ENCODE measurements at regions not wholly inside any gene's neighbourhood (a gene's known extent, or its start where the extent isn't known, plus 50 kb on each side); places are given as distances from the start of the nearest gene placed in this dataset.

- H3K27me3 ChIP-seq: no peaks in the 10 kb centered on the region
- no peak overlapping the region for H3K4me3 ChIP-seq
- no peak overlapping the region for H3K9ac ChIP-seq (ENCODE audit: low read depth in 2 of 2, low read length in 2 of 2)
- H3K27ac ChIP-seq: no peak overlapping the region
- no peak for TF ChIP-seq CTCF (IDR thresholded peaks at IDR 0.05)
- no peak for DNase-seq
- intact Hi-C loops (cut with DNase I): no loop called here
- no peaks in the 10 kb centered on the region for H3K4me1 ChIP-seq
- H3K9me3 ChIP-seq: no peaks in the 10 kb centered on the region
- no peaks in the 10 kb centered on the region for H3K36me3 ChIP-seq
These were observed 289.7 kb downstream of the DKK2 start for GRCh38 chr4:106746451-106746850.

DNA sequence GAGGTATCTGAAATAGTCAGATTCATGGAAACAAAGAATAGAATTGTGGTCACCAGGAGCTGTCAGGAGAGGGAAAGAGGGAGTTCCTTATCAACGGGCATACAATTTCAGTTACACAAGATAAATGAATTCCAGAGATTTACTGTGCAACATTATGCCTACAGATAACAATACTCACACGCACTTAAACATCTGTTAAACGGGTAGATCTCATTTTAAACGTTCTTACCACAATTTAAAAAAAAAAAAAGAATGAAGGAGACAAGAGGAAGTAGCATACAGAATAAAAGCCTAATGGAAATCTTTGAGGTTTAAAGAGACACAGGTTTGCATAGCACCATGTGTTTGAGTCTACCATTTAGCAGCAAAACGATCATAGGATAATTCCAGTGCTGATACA lies 298.0 kb downstream of the DKK2 start:
- intact Hi-C loops (cut with DNase I): no loop called here

DNA sequence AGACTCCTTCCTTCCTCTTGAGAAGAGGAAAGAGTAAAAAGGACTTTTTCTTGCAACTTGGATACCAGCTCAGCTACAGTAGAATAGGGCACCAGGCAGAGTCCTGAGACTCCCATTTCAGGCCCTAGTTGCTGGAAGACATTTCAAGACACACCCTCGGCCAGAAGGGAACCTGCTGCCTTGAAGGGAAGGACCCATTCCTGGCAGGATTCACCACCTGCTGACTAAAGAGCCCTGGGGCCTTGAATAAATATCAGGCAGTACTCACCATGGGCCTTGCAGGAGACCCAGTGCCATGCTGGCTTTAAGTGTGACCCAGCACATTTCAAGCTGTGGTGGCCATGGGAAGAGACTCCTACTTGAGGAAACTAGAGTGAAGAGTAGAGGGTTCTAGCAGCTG lies 317.6 kb downstream of the DKK2 start:
- H3K4me1 ChIP-seq: no peaks in the 10 kb centered on the region
- H3K27me3 ChIP-seq: no peaks in the 10 kb centered on the region
- H3K4me3 ChIP-seq: no peak overlapping the region
- no peaks in the 10 kb centered on the region for H3K36me3 ChIP-seq
- H3K9ac ChIP-seq (ENCODE audit: low read depth in 2 of 2, low read length in 2 of 2): no peak overlapping the region
- DNase-seq: no peak
- intact Hi-C loops (cut with DNase I): no loop called here
- TF ChIP-seq CTCF (IDR thresholded peaks at IDR 0.05): no peak
- H3K27ac ChIP-seq: no peak overlapping the region
- no peaks in the 10 kb centered on the region for H3K9me3 ChIP-seq

More for the DNA sequence above, 298.0 kb downstream of the DKK2 start:
- H3K27ac ChIP-seq: no peak overlapping the region
- H3K36me3 ChIP-seq: no peaks in the 10 kb centered on the region
- no peaks in the 10 kb centered on the region for H3K4me1 ChIP-seq
- no peak for DNase-seq
- H3K27me3 ChIP-seq: no peaks in the 10 kb centered on the region
- H3K9ac ChIP-seq (ENCODE audit: low read depth in 2 of 2, low read length in 2 of 2): no peak overlapping the region
- TF ChIP-seq CTCF (IDR thresholded peaks at IDR 0.05): no peak
- H3K4me3 ChIP-seq: no peak overlapping the region
- H3K9me3 ChIP-seq: no peaks in the 10 kb centered on the region

DNA sequence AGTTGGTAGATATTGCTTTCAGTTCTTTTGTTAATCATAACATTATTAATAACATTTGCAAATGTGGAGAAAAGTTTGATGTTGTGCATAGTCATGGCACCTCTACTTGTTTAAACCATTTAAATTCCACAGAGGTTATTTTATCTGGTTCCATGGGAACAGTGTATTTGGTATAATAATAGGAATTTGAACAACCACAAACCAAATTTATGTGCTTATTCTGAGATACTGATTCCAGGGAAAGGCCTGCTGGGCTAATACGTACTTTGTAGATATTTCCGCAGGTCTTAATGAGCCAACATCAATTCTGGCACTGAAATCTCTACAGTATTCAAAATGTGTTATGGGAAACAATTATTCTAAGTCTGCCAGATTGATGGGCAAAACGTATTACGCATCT lies 319.0 kb downstream of the DKK2 start:
- H3K4me1 ChIP-seq: no peaks in the 10 kb centered on the region
- no peaks in the 10 kb centered on the region for H3K9me3 ChIP-seq
- no peak overlapping the region for H3K27ac ChIP-seq
- H3K4me3 ChIP-seq: no peak overlapping the region
- no peak for TF ChIP-seq CTCF (IDR thresholded peaks at IDR 0.05)
- no peak overlapping the region for H3K9ac ChIP-seq (ENCODE audit: low read depth in 2 of 2, low read length in 2 of 2)
- no peaks in the 10 kb centered on the region for H3K36me3 ChIP-seq
- no peaks in the 10 kb centered on the region for H3K27me3 ChIP-seq
- DNase-seq: no peak
- intact Hi-C loops (cut with DNase I): no loop called here

DNA sequence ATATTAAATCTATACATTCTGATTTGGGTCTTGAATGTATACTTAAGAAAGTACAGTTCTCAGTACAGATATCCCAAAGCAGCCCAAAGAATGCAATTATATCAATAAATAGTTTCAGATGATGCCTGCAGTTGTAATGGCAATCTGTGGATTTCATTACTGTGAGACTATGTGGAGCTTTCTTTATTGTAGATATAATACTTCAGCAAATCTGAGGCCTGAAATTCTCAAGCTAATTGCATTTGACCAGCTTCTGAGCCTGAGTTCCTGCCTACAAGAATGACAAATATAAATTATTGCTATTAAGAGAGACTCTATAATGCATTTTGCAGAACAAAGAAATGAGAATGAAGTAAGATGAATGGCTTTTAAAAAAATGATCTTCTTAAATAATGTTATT lies 320.3 kb downstream of the DKK2 start:
- intact Hi-C loops (cut with DNase I): no loop called here
- no peak for TF ChIP-seq CTCF (IDR thresholded peaks at IDR 0.05)
- no peak for DNase-seq
- H3K4me1 ChIP-seq: no peaks in the 10 kb centered on the region
- no peak overlapping the region for H3K9ac ChIP-seq (ENCODE audit: low read depth in 2 of 2, low read length in 2 of 2)
- H3K9me3 ChIP-seq: no peaks in the 10 kb centered on the region
- no peak overlapping the region for H3K4me3 ChIP-seq
- H3K27me3 ChIP-seq: no peaks in the 10 kb centered on the region
- no peaks in the 10 kb centered on the region for H3K36me3 ChIP-seq
- no peak overlapping the region for H3K27ac ChIP-seq

GRCh38 chr4:106708464-106708816 lies 327.7 kb downstream of the DKK2 start:
- TF ChIP-seq CTCF (IDR thresholded peaks at IDR 0.05): no peak
- no peak overlapping the region for H3K27ac ChIP-seq
- no peak for DNase-seq
- no peaks in the 10 kb centered on the region for H3K27me3 ChIP-seq
- H3K9ac ChIP-seq (ENCODE audit: low read depth in 2 of 2, low read length in 2 of 2): no peak overlapping the region
- intact Hi-C loops (cut with DNase I): no loop called here
- no peak overlapping the region for H3K4me3 ChIP-seq
- no peaks in the 10 kb centered on the region for H3K9me3 ChIP-seq
- H3K4me1 ChIP-seq: no peaks in the 10 kb centered on the region
- H3K36me3 ChIP-seq: no peaks in the 10 kb centered on the region

Data from colonic mucosa (tissue), 4 donors.